ENCODE measurements at regions not wholly inside any gene's neighbourhood (a gene's known extent, or its start where the extent isn't known, plus 50 kb on each side); places are given as distances from the start of the nearest gene placed in this dataset.

DNA sequence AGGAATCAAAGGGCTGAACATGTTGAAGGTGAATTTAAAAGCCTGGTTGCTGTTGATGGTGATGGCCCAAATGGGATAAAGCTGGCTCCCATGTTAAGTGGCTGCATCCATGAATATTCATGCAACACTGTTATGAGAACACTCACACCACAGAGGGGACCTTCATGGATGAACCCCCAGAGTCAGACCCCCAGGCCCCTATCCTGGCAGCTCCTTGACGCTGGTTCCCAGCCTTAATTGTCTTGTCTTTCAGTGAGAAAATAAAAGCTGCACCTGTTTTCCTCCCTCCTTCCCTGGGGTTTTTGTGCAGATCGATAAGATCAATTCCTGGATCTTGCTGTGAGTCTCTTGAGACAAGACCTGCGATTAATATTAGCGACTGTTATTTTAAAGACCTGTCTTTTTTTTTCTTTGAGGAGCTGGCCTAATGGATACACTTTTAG is 371.7 kb downstream of the ICE1 start:
- ATAC-seq = no peak

More for the DNA sequence above, 371.7 kb downstream of the ICE1 start:
- H3K4me1 Mint-ChIP-seq = peaks cover 7% of the 10 kb centered on the region
- H3K36me3 Mint-ChIP-seq = no peaks in the 10 kb centered on the region
- H3K9me3 Mint-ChIP-seq = no peaks in the 10 kb centered on the region
- DNase-seq (ENCODE audit: low spot score) = no peak
- TF ChIP-seq NR1H2 (CRISPR knock-in tag; IDR thresholded peaks at IDR 0.05) (no peak), ZNF416 (CRISPR knock-in tag; IDR thresholded peaks at IDR 0.05) (no peak), RELA (CRISPR knock-in tag; IDR thresholded peaks at IDR 0.05; ENCODE audit: borderline replicate concordance) (no peak), IRF2 (CRISPR knock-in tag; IDR thresholded peaks at IDR 0.05; ENCODE audit: borderline replicate concordance, low read depth) (no peak), FOXK1 (CRISPR knock-in tag; IDR thresholded peaks at IDR 0.05) (no peak), ZNF121 (CRISPR knock-in tag; IDR thresholded peaks at IDR 0.05) (no peak), ZNF219 (CRISPR knock-in tag; IDR thresholded peaks at IDR 0.05; ENCODE audit: borderline replicate concordance) (no peak), MYBL2 (CRISPR knock-in tag; IDR thresholded peaks at IDR 0.05) (no peak), NFYB (CRISPR knock-in tag; conservative IDR thresholded peaks at IDR 0.05; ENCODE audit: low read depth) (no peak), GTF2I (CRISPR knock-in tag; conservative IDR thresholded peaks at IDR 0.05) (no peak), TCF7 (CRISPR knock-in tag; IDR thresholded peaks at IDR 0.05; ENCODE audit: low read depth) (no peak)
- TF ChIP-seq, protein P1, sequence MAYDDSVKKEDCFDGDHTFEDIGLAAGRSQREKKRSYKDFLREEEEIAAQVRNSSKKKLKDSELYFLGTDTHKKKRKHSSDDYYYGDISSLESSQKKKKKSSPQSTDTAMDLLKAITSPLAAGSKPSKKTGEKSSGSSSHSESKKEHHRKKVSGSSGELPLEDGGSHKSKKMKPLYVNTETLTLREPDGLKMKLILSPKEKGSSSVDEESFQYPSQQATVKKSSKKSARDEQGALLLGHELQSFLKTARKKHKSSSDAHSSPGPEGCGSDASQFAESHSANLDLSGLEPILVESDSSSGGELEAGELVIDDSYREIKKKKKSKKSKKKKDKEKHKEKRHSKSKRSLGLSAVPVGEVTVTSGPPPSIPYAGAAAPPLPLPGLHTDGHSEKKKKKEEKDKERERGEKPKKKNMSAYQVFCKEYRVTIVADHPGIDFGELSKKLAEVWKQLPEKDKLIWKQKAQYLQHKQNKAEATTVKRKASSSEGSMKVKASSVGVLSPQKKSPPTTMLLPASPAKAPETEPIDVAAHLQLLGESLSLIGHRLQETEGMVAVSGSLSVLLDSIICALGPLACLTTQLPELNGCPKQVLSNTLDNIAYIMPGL (CRISPR knock-in tag; IDR thresholded peaks at IDR 0.05) = no peak
- TF ChIP-seq, protein P2, sequence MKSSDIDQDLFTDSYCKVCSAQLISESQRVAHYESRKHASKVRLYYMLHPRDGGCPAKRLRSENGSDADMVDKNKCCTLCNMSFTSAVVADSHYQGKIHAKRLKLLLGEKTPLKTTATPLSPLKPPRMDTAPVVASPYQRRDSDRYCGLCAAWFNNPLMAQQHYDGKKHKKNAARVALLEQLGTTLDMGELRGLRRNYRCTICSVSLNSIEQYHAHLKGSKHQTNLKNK (CRISPR knock-in tag; IDR thresholded peaks at IDR 0.05) = no peak
- TF ChIP-seq, protein P3, sequence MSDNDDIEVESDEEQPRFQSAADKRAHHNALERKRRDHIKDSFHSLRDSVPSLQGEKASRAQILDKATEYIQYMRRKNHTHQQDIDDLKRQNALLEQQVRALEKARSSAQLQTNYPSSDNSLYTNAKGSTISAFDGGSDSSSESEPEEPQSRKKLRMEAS (CRISPR knock-in tag; IDR thresholded peaks at IDR 0.05) = no peak
- TF ChIP-seq, protein P4, sequence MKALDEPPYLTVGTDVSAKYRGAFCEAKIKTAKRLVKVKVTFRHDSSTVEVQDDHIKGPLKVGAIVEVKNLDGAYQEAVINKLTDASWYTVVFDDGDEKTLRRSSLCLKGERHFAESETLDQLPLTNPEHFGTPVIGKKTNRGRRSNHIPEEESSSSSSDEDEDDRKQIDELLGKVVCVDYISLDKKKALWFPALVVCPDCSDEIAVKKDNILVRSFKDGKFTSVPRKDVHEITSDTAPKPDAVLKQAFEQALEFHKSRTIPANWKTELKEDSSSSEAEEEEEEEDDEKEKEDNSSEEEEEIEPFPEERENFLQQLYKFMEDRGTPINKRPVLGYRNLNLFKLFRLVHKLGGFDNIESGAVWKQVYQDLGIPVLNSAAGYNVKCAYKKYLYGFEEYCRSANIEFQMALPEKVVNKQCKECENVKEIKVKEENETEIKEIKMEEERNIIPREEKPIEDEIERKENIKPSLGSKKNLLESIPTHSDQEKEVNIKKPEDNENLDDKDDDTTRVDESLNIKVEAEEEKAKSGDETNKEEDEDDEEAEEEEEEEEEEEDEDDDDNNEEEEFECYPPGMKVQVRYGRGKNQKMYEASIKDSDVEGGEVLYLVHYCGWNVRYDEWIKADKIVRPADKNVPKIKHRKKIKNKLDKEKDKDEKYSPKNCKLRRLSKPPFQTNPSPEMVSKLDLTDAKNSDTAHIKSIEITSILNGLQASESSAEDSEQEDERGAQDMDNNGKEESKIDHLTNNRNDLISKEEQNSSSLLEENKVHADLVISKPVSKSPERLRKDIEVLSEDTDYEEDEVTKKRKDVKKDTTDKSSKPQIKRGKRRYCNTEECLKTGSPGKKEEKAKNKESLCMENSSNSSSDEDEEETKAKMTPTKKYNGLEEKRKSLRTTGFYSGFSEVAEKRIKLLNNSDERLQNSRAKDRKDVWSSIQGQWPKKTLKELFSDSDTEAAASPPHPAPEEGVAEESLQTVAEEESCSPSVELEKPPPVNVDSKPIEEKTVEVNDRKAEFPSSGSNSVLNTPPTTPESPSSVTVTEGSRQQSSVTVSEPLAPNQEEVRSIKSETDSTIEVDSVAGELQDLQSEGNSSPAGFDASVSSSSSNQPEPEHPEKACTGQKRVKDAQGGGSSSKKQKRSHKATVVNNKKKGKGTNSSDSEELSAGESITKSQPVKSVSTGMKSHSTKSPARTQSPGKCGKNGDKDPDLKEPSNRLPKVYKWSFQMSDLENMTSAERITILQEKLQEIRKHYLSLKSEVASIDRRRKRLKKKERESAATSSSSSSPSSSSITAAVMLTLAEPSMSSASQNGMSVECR (CRISPR knock-in tag; IDR thresholded peaks at IDR 0.05; ENCODE audit: borderline replicate concordance) = no peak
- TF ChIP-seq, protein P5, sequence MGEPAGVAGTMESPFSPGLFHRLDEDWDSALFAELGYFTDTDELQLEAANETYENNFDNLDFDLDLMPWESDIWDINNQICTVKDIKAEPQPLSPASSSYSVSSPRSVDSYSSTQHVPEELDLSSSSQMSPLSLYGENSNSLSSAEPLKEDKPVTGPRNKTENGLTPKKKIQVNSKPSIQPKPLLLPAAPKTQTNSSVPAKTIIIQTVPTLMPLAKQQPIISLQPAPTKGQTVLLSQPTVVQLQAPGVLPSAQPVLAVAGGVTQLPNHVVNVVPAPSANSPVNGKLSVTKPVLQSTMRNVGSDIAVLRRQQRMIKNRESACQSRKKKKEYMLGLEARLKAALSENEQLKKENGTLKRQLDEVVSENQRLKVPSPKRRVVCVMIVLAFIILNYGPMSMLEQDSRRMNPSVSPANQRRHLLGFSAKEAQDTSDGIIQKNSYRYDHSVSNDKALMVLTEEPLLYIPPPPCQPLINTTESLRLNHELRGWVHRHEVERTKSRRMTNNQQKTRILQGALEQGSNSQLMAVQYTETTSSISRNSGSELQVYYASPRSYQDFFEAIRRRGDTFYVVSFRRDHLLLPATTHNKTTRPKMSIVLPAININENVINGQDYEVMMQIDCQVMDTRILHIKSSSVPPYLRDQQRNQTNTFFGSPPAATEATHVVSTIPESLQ (CRISPR knock-in tag; IDR thresholded peaks at IDR 0.05) = no peak
- TF ChIP-seq, protein P6, sequence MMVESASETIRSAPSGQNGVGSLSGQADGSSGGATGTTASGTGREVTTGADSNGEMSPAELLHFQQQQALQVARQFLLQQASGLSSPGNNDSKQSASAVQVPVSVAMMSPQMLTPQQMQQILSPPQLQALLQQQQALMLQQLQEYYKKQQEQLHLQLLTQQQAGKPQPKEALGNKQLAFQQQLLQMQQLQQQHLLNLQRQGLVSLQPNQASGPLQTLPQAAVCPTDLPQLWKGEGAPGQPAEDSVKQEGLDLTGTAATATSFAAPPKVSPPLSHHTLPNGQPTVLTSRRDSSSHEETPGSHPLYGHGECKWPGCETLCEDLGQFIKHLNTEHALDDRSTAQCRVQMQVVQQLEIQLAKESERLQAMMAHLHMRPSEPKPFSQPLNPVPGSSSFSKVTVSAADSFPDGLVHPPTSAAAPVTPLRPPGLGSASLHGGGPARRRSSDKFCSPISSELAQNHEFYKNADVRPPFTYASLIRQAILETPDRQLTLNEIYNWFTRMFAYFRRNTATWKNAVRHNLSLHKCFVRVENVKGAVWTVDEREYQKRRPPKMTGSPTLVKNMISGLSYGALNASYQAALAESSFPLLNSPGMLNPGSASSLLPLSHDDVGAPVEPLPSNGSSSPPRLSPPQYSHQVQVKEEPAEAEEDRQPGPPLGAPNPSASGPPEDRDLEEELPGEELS (CRISPR knock-in tag; IDR thresholded peaks at IDR 0.05) = no peak
- ChIA-PET CTCF (no interaction called here), POLR2A (no interaction called here)
- no peak overlapping the region for H3K4me3 Mint-ChIP-seq
- no peaks in the 10 kb centered on the region; the same call in 1 of the 2 replicates for H3K27me3 Mint-ChIP-seq (ENCODE audit: low read depth)
- no peak overlapping the region for H3K27ac Mint-ChIP-seq
